Peyer's patch (tissue), 4 donors: ENCODE measurements at regions not wholly inside any gene's neighbourhood (a gene's known extent, or its start where the extent isn't known, plus 50 kb on each side); places are given as distances from the start of the nearest gene placed in this dataset.

Experiments used
- DNase-seq, 3 donors: peaks; one replicate each; pipeline ENCODE4 v3.0.0-alpha.2; 2017 to 2019
- H3K27ac ChIP-seq, 4 donors: fragments of 200-600 bp; sonication (generic); one replicate each; pipeline ENCODE4 v1.5.1; 2016 to 2019
- H3K27me3 ChIP-seq, 2 donors: fragments of 200-600 bp; sonication (generic); one replicate each; pipeline ENCODE4 v1.5.1; 2019
- H3K36me3 ChIP-seq, 3 donors: fragments of 200-600 bp; sonication (generic); one replicate each; pipeline ENCODE4 v1.5.1; 2016 to 2019
- H3K4me1 ChIP-seq, 4 donors: fragments of 200-600 bp; sonication (generic); one replicate each; pipeline ENCODE4 v1.5.1; 2016 to 2019
- H3K4me3 ChIP-seq, 4 donors: fragments of 200-600 bp; sonication (generic); 1 replicate in 3 of 4; 2 replicates in 1 of 4; pipeline ENCODE4 v1.5.1; 2016 to 2019; ENCODE audit warnings: mild to moderate bottlenecking in 1 of 4
- H3K9me3 ChIP-seq, 4 donors: fragments of 200-600 bp; sonication (generic); one replicate each; pipeline ENCODE4 v1.5.1; 2016 to 2019; ENCODE audit warnings: mild to moderate bottlenecking in 1 of 4
- CTCF ChIP-seq, 6 experiments: fragments of 450-650 bp in 4 of 6; fragments of 200-600 bp in 2 of 6; sonication (generic) in 1 of 6; IDR thresholded peaks; one replicate each; pipeline ENCODE4 v1.5.1; 2017 to 2019; ENCODE audit warnings: antibody characterized with exemption in 6 of 6, mild to moderate bottlenecking in 3 of 6, moderate library complexity in 1 of 6
- POLR2A ChIP-seq, 2 donors: fragments of 450-650 bp; IDR thresholded peaks; one replicate each; pipeline ENCODE4 v1.5.1; 2017; ENCODE audit warnings: antibody characterized with exemption in 2 of 2, mild to moderate bottlenecking in 2 of 2, moderate library complexity in 2 of 2

GRCh38 chr6:168895102-168895812 is 358.4 kb downstream of the THBS2 start:
- Histone ChIP-seq H3K9me3 (no peaks in the 10 kb centered on the region), H3K4me3 (peak overlapping the region in 2 of 4 donors; percentile 22 to 23), H3K36me3 (no peaks in the 10 kb centered on the region), H3K27me3 (no peaks in the 10 kb centered on the region), H3K27ac (peak overlapping the region in 2 of 4 donors; percentile 28 to 65), H3K4me1 (no peaks in the 10 kb centered on the region)
- TF ChIP-seq CTCF (IDR thresholded peaks at IDR 0.05) (peak; percentile 63 to 95 (median 90)), POLR2A (IDR thresholded peaks at IDR 0.05) (no peak)
- DNase-seq, result peak; percentile 66 to 92 (median 90)

- no peak for TF ChIP-seq POLR2A (IDR thresholded peaks at IDR 0.05)
- TF ChIP-seq CTCF (IDR thresholded peaks at IDR 0.05), result peak in 4 of 6 experiments; percentile 6 to 40 (median 23)
- Histone ChIP-seq H3K27me3 (no peaks in the 10 kb centered on the region), H3K4me3 (no peak overlapping the region), H3K36me3 (no peaks in the 10 kb centered on the region), H3K27ac (no peak overlapping the region), H3K4me1 (no peaks in the 10 kb centered on the region), H3K9me3 (no peaks in the 10 kb centered on the region)
- DNase-seq, result peak in 1 of 3 donors; percentile 57
Observed at GRCh38 chr6:168892031-168892430, 361.6 kb downstream of the THBS2 start.

- Histone ChIP-seq H3K4me1 (no peaks in the 10 kb centered on the region), H3K27ac (no peak overlapping the region), H3K36me3 (no peaks in the 10 kb centered on the region), H3K27me3 (no peaks in the 10 kb centered on the region), H3K4me3 (no peak overlapping the region), H3K9me3 (no peaks in the 10 kb centered on the region)
- no peak for TF ChIP-seq CTCF (IDR thresholded peaks at IDR 0.05)
- no peak for TF ChIP-seq POLR2A (IDR thresholded peaks at IDR 0.05)
- no peak for DNase-seq
Observed at GRCh38 chr6:168890981-168891365, 362.7 kb downstream of the THBS2 start.

- Histone ChIP-seq H3K27me3 (no peaks in the 10 kb centered on the region), H3K36me3 (no peaks in the 10 kb centered on the region), H3K9me3 (no peaks in the 10 kb centered on the region), H3K27ac (no peak overlapping the region), H3K4me1 (no peaks in the 10 kb centered on the region), H3K4me3 (no peak overlapping the region)
- DNase-seq, result no peak
- TF ChIP-seq POLR2A (IDR thresholded peaks at IDR 0.05) (no peak), CTCF (IDR thresholded peaks at IDR 0.05) (no peak)
Observed at GRCh38 chr6:168890306-168890980, 363.2 kb downstream of the THBS2 start.

- TF ChIP-seq CTCF (IDR thresholded peaks at IDR 0.05) (no peak), POLR2A (IDR thresholded peaks at IDR 0.05) (no peak)
Observed at GRCh38 chr6:168888786-168889345, 364.8 kb downstream of the THBS2 start.

More at GRCh38 chr6:168888786-168889345, 364.8 kb downstream of the THBS2 start:
- H3K4me3 ChIP-seq, result no peak overlapping the region
- no peak overlapping the region for H3K27ac ChIP-seq
- H3K27me3 ChIP-seq, result no peaks in the 10 kb centered on the region
- no peaks in the 10 kb centered on the region for H3K4me1 ChIP-seq
- H3K36me3 ChIP-seq, result no peaks in the 10 kb centered on the region
- H3K9me3 ChIP-seq, result no peaks in the 10 kb centered on the region
- peak in 1 of 3 donors; percentile 28 for DNase-seq
